ENCODE measurements at regions not wholly inside any gene's neighbourhood (a gene's known extent, or its start where the extent isn't known, plus 50 kb on each side); places are given as distances from the start of the nearest gene placed in this dataset.
A peak's percentile ranks its signal among the peaks of the same experiment; 100 is the strongest.

DNA sequence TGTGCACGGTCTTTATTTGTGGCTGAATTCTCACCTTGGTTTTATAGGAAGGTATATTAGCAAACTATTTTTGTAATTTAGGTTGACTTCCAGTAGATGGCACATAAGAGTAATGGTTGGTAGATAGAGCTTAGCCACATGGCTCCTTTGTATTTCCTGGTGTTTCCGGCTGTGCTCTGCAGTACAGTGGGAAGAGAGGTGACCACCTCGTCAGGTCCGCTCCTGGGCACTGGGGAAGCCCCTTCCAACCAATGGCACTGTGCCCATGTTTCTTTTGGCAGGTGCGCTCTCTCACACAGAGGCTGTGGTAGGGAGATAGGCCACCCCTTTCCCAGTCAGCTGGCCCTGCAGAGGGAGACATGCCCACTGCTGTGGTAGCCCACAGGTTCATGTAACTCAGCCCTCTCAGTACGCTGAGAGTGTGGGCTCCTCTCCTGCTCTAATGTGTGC lies 74.3 kb upstream of the ATP12A start:
- H2AFZ ChIP-seq (ENCODE audit: low read depth): no peak overlapping the region

DNA sequence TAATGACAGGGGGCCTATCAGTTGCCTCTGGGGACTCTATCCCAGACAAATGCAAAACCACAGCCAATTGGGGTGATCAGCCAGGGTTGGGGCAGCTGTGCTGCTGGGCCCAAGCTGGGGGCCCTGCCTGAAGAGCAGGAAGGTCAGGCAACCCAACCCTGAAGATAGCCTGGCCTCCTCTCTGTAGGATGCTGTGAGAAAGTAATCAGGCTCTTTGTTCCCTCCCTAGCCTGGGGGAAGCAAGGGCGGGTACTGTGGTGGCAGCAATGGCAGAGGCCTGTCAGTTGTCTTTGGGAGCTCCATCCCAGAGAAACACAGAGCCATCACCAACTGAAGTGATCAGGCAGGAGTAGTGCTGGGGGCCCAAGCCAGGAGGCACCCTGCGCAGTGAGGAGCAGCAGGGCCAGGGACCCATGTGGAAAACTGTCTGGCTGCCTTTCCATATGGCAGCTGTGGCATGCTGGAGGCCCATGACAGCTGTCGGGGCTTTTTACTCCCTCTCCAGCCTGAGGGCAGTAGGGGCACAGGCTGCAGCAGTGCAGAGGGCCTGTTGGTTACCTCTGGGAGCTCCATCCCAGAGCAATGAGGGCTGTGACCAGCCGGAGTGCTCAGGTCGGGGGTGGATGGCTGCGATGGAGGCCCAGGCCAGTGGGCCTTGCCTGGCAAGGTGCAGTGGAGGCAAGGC lies 73.6 kb upstream of the ATP12A start:
- H3K36me3 ChIP-seq (replicated peaks in 1 of 2; ENCODE audit: control insufficient read depth in 1 of 2, insufficient read depth in 2 of 2, low read length in 1 of 2): no peaks in the 10 kb centered on the region
- H3K9me2 ChIP-seq: no peaks in the 10 kb centered on the region
- CTCF ChIA-PET: interaction anchor here (0.6 to 0.7 kb wide), 2 partner anchors 27 to 58 kb away, joined by 3 read pairs; no protein-coding TSS in a partner anchor
- H3K9ac ChIP-seq: no peak overlapping the region
- no peak overlapping the region for H2AFZ ChIP-seq (ENCODE audit: low read depth)
- POLR2A ChIA-PET: no interaction called here
- no peaks in the 10 kb centered on the region for H4K20me1 ChIP-seq (ENCODE audit: insufficient read depth)
- 19% methylated on average over 3 of the region's 6 CpGs for WGBS (ENCODE audit: low lambda C conversion rate)
- H3K79me2 ChIP-seq (ENCODE audit: insufficient read depth): no peaks in the 10 kb centered on the region
- H3K4me2 ChIP-seq: no peak overlapping the region
- H3F3A ChIP-seq (replicated peaks; ENCODE audit: insufficient read depth): no peaks in the 10 kb centered on the region
- no peak overlapping the region for H3K27ac ChIP-seq (ENCODE audit: low read depth in 2 of 2, low read length in 1 of 2)
- no peaks in the 10 kb centered on the region for H3K9me3 ChIP-seq
- no peak overlapping the region for H3K4me3 ChIP-seq (ENCODE audit: low read depth in 2 of 2, low read length in 1 of 2)
- H3K4me1 ChIP-seq (ENCODE audit: control insufficient read depth in 1 of 2, insufficient read depth in 2 of 2, low read depth in 1 of 2, low read length in 1 of 2): no peaks in the 10 kb centered on the region
- no peaks in the 10 kb centered on the region for H3K27me3 ChIP-seq (ENCODE audit: insufficient read depth)
- peak; percentile 1 for DNase-seq
- TF ChIP-seq TCF12 (IDR thresholded peaks at IDR 0.05): no peak
- no peak for TF ChIP-seq RCOR1 (IDR thresholded peaks at IDR 0.05; ENCODE audit: low read length)
- TF ChIP-seq, protein P1, sequence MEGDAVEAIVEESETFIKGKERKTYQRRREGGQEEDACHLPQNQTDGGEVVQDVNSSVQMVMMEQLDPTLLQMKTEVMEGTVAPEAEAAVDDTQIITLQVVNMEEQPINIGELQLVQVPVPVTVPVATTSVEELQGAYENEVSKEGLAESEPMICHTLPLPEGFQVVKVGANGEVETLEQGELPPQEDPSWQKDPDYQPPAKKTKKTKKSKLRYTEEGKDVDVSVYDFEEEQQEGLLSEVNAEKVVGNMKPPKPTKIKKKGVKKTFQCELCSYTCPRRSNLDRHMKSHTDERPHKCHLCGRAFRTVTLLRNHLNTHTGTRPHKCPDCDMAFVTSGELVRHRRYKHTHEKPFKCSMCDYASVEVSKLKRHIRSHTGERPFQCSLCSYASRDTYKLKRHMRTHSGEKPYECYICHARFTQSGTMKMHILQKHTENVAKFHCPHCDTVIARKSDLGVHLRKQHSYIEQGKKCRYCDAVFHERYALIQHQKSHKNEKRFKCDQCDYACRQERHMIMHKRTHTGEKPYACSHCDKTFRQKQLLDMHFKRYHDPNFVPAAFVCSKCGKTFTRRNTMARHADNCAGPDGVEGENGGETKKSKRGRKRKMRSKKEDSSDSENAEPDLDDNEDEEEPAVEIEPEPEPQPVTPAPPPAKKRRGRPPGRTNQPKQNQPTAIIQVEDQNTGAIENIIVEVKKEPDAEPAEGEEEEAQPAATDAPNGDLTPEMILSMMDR (IDR thresholded peaks at IDR 0.05): no peak
- TF ChIP-seq, protein P2, sequence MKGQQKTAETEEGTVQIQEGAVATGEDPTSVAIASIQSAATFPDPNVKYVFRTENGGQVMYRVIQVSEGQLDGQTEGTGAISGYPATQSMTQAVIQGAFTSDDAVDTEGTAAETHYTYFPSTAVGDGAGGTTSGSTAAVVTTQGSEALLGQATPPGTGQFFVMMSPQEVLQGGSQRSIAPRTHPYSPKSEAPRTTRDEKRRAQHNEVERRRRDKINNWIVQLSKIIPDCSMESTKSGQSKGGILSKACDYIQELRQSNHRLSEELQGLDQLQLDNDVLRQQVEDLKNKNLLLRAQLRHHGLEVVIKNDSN (IDR thresholded peaks at IDR 0.05; ENCODE audit: borderline replicate concordance, low read depth): no peak
- no peak for TF ChIP-seq GABPA (IDR thresholded peaks at IDR 0.05; ENCODE audit: low read depth)
- TF ChIP-seq, protein P3, sequence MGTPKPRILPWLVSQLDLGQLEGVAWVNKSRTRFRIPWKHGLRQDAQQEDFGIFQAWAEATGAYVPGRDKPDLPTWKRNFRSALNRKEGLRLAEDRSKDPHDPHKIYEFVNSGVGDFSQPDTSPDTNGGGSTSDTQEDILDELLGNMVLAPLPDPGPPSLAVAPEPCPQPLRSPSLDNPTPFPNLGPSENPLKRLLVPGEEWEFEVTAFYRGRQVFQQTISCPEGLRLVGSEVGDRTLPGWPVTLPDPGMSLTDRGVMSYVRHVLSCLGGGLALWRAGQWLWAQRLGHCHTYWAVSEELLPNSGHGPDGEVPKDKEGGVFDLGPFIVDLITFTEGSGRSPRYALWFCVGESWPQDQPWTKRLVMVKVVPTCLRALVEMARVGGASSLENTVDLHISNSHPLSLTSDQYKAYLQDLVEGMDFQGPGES (IDR thresholded peaks at IDR 0.05; ENCODE audit: low read depth, low read length): no peak
- TF ChIP-seq RXRA (IDR thresholded peaks at IDR 0.05; ENCODE audit: borderline replicate concordance, low read depth): no peak
- TF ChIP-seq FOXM1 (IDR thresholded peaks at IDR 0.05; ENCODE audit: low read depth): no peak
- TF ChIP-seq GATA2 (CRISPR knock-in tag; IDR thresholded peaks at IDR 0.05): no peak
- TF ChIP-seq EP300 (IDR thresholded peaks at IDR 0.05; ENCODE audit: borderline replicate concordance in 1 of 2, low read depth in 1 of 2, low read length in 1 of 2): no peak

More for the DNA sequence above, 74.3 kb upstream of the ATP12A start:
- no peak overlapping the region for H3K4me2 ChIP-seq
- no peak overlapping the region for H3K9ac ChIP-seq
- ChIA-PET CTCF (no interaction called here), POLR2A (no interaction called here)
- no peaks in the 10 kb centered on the region for H3K9me2 ChIP-seq
- TF ChIP-seq RXRA (IDR thresholded peaks at IDR 0.05; ENCODE audit: borderline replicate concordance, low read depth): no peak
- TF ChIP-seq MXI1 (IDR thresholded peaks at IDR 0.05; ENCODE audit: low read depth, low read length): no peak
- no peak for TF ChIP-seq FOSL2 (IDR thresholded peaks at IDR 0.05; ENCODE audit: borderline replicate concordance, low read depth)
- TF ChIP-seq, protein P4, sequence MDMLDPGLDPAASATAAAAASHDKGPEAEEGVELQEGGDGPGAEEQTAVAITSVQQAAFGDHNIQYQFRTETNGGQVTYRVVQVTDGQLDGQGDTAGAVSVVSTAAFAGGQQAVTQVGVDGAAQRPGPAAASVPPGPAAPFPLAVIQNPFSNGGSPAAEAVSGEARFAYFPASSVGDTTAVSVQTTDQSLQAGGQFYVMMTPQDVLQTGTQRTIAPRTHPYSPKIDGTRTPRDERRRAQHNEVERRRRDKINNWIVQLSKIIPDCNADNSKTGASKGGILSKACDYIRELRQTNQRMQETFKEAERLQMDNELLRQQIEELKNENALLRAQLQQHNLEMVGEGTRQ (IDR thresholded peaks at IDR 0.05; ENCODE audit: borderline replicate concordance, low read depth, low read length): no peak
- no peak for TF ChIP-seq NFIC (IDR thresholded peaks at IDR 0.05; ENCODE audit: borderline replicate concordance)
- TF ChIP-seq SIN3A (IDR thresholded peaks at IDR 0.05; ENCODE audit: borderline replicate concordance, low read depth, low read length): no peak
- no peak for TF ChIP-seq RAD21 (IDR thresholded peaks at IDR 0.05; ENCODE audit: low read length)
- TF ChIP-seq NRF1 (IDR thresholded peaks at IDR 0.05; ENCODE audit: low read depth, low read length): no peak
- TF ChIP-seq RCOR1 (IDR thresholded peaks at IDR 0.05; ENCODE audit: low read length): no peak
- TF ChIP-seq MEF2A (IDR thresholded peaks at IDR 0.05; ENCODE audit: borderline replicate concordance, low read depth): no peak
- TF ChIP-seq, protein P5, sequence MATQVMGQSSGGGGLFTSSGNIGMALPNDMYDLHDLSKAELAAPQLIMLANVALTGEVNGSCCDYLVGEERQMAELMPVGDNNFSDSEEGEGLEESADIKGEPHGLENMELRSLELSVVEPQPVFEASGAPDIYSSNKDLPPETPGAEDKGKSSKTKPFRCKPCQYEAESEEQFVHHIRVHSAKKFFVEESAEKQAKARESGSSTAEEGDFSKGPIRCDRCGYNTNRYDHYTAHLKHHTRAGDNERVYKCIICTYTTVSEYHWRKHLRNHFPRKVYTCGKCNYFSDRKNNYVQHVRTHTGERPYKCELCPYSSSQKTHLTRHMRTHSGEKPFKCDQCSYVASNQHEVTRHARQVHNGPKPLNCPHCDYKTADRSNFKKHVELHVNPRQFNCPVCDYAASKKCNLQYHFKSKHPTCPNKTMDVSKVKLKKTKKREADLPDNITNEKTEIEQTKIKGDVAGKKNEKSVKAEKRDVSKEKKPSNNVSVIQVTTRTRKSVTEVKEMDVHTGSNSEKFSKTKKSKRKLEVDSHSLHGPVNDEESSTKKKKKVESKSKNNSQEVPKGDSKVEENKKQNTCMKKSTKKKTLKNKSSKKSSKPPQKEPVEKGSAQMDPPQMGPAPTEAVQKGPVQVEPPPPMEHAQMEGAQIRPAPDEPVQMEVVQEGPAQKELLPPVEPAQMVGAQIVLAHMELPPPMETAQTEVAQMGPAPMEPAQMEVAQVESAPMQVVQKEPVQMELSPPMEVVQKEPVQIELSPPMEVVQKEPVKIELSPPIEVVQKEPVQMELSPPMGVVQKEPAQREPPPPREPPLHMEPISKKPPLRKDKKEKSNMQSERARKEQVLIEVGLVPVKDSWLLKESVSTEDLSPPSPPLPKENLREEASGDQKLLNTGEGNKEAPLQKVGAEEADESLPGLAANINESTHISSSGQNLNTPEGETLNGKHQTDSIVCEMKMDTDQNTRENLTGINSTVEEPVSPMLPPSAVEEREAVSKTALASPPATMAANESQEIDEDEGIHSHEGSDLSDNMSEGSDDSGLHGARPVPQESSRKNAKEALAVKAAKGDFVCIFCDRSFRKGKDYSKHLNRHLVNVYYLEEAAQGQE (IDR thresholded peaks at IDR 0.05; ENCODE audit: low read depth, low read length): no peak
- TF ChIP-seq, protein P6, sequence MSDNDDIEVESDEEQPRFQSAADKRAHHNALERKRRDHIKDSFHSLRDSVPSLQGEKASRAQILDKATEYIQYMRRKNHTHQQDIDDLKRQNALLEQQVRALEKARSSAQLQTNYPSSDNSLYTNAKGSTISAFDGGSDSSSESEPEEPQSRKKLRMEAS (IDR thresholded peaks at IDR 0.05; ENCODE audit: low read depth): no peak
- H3F3A ChIP-seq (replicated peaks; ENCODE audit: insufficient read depth): no peaks in the 10 kb centered on the region
- no peaks in the 10 kb centered on the region for H3K4me1 ChIP-seq (ENCODE audit: control insufficient read depth in 1 of 2, insufficient read depth in 2 of 2, low read depth in 1 of 2, low read length in 1 of 2)
- no peaks in the 10 kb centered on the region for H3K27me3 ChIP-seq (ENCODE audit: insufficient read depth)
- DNase-seq: no peak
- H3K36me3 ChIP-seq (replicated peaks in 1 of 2; ENCODE audit: control insufficient read depth in 1 of 2, insufficient read depth in 2 of 2, low read length in 1 of 2): no peaks in the 10 kb centered on the region
- no peaks in the 10 kb centered on the region for H3K79me2 ChIP-seq (ENCODE audit: insufficient read depth)
- H3K4me3 ChIP-seq (ENCODE audit: low read depth in 2 of 2, low read length in 1 of 2): no peak overlapping the region
- WGBS (ENCODE audit: low lambda C conversion rate): 51% methylated on average over 4 of the region's 6 CpGs
- H3K9me3 ChIP-seq: no peaks in the 10 kb centered on the region
- H4K20me1 ChIP-seq (ENCODE audit: insufficient read depth): no peaks in the 10 kb centered on the region
- no peak overlapping the region for H3K27ac ChIP-seq (ENCODE audit: low read depth in 2 of 2, low read length in 1 of 2)
